MM.1S (cell line): ENCODE measurements at regions not wholly inside any gene's neighbourhood (a gene's known extent, or its start where the extent isn't known, plus 50 kb on each side); places are given as distances from the start of the nearest gene placed in this dataset.

Experiments used
- EZH2 ChIP-seq: fragments of 300-600 bp; sonication (generic); optimal IDR thresholded peaks from 2 replicates; pipeline ENCODE3; 2017; ENCODE audit warnings: low read depth, mild to moderate bottlenecking, antibody characterized with exemption, low read length, mixed read lengths
- EZH2phosphoT487 ChIP-seq: fragments of 300-600 bp; sonication (generic); IDR thresholded peaks from 2 replicates; pipeline ENCODE4 v1.6.1; 2018; ENCODE audit warnings: antibody characterized with exemption, low read length
- TF ChIP-seq, protein P1 (sequence below): fragments of 300-600 bp; sonication (generic); IDR thresholded peaks from 2 replicates; pipeline ENCODE4 v1.5.1; 2016; ENCODE audit warnings: antibody characterized with exemption, low read length, mixed read lengths

DNA sequence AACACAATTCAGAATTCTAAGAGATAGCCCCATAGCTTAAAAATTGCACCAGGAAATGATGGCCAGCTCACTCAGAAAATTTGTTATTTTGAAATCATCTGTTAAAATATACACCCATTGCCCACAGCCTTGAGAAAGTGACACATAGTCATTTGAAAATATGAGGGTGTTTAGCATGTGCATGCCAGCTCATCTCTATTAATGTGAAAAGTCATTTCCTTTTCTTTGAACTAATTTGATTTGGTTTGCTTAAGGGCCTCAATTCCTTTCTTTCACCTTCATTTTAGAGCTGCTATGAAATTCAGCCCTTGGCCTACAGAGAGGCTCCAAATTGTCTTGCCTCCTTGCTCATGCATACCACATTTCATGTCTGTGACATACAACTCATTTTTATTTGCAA is 241.4 kb downstream of the PHLDA1 start:
- TF ChIP-seq, protein P1, sequence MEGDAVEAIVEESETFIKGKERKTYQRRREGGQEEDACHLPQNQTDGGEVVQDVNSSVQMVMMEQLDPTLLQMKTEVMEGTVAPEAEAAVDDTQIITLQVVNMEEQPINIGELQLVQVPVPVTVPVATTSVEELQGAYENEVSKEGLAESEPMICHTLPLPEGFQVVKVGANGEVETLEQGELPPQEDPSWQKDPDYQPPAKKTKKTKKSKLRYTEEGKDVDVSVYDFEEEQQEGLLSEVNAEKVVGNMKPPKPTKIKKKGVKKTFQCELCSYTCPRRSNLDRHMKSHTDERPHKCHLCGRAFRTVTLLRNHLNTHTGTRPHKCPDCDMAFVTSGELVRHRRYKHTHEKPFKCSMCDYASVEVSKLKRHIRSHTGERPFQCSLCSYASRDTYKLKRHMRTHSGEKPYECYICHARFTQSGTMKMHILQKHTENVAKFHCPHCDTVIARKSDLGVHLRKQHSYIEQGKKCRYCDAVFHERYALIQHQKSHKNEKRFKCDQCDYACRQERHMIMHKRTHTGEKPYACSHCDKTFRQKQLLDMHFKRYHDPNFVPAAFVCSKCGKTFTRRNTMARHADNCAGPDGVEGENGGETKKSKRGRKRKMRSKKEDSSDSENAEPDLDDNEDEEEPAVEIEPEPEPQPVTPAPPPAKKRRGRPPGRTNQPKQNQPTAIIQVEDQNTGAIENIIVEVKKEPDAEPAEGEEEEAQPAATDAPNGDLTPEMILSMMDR = no peak
- TF ChIP-seq EZH2 (no peak), EZH2phosphoT487 (no peak)
